GM19372 (cell line): ENCODE measurements at regions not wholly inside any gene's neighbourhood (a gene's known extent, or its start where the extent isn't known, plus 50 kb on each side); places are given as distances from the start of the nearest gene placed in this dataset.

ENCODE experiments used
- ATAC-seq: cut with Tn5 transposase; IDR thresholded peaks from one replicate; pipeline ENCODE4 v1.9.1; 2021; ENCODE audit warnings: mild to moderate bottlenecking, low read depth, moderate library complexity; ENCODE audit not compliant: unreplicated experiment

DNA sequence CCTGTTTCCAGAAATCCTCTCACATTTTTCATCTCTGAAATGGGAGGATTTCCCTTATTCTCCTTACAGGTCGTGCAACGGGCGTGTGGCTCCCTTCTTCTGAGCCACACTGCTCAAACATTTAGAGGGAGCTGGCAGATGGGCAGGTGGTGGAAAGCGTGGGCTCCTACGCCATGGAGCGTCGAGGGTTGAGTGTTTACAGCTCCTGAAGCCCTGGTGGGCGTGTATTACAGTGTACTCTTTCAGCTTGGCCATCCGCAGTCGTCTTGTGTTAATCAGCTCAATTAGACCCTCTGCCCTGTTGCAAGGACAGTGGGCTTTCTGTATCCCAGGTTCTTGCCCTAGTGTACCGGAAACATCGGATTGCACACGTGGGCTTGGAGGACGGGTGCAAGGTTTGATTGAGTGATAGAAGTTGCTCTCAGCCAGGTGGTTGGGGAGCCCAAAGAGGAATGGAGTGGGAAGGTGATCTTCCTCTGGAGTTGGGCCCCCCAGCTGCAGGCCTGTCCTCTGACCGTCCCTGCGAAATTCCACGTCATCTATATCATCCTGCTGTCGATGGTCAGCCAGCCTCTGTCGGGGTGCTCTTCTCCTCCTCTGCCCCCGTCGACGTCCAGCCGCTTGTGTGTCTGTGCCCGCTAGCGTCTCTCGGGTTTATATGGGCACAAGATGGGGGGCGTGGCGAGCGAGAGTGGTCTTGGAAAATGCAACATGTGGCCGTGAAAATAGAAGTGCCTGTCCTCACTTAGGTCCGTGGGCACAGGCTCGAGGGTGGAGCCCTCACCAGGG lies 120.3 kb upstream of the DSEL start:
- ATAC-seq: no peak

GRCh38 chr18:67634631-67635338 lies 118.3 kb upstream of the DSEL start:
- ATAC-seq: no peak

- ATAC-seq: no peak
These were observed 117.4 kb upstream of the DSEL start for GRCh38 chr18:67633939-67634338.

GRCh38 chr18:67621906-67622305 lies 105.4 kb upstream of the DSEL start:
- no peak for ATAC-seq

GRCh38 chr18:67621049-67621713 lies 104.7 kb upstream of the DSEL start:
- ATAC-seq: no peak

GRCh38 chr18:67618061-67618460 lies 101.5 kb upstream of the DSEL start:
- ATAC-seq: no peak

GRCh38 chr18:67615876-67616275 lies 99.4 kb upstream of the DSEL start:
- ATAC-seq: no peak

GRCh38 chr18:67613731-67614130 lies 97.2 kb upstream of the DSEL start:
- no peak for ATAC-seq

GRCh38 chr18:67612281-67612680 lies 95.8 kb upstream of the DSEL start:
- no peak for ATAC-seq

DNA sequence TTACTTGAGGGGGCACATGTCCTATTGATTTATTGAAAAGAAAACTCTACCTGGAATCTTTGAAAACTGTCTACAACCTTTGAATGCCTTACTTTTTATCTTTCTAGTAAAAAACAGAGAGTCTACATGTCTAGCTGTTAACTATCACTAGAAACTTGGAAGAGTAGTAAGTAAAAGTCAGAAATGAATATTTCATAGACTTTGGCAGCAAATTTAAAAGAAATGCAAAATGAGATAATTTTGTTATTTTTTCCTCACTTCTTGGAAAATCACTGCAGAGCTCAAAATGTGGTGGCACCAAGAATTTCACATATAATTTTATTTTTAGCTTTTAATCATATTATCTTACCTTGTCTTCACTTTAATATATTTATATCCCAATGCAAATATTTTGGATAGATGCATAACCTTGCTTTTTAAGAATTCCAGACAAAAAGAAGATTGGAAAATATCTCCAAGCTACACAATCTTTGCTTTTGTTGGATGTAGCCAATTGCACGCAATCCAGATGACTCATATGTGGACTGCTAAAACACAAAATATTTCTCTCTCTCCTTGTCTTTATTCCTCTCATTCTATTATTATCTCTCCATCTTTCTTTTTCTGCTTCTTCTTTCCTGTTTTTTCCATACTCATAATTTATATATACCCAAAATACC lies 92.2 kb upstream of the DSEL start:
- ATAC-seq: no peak

DNA sequence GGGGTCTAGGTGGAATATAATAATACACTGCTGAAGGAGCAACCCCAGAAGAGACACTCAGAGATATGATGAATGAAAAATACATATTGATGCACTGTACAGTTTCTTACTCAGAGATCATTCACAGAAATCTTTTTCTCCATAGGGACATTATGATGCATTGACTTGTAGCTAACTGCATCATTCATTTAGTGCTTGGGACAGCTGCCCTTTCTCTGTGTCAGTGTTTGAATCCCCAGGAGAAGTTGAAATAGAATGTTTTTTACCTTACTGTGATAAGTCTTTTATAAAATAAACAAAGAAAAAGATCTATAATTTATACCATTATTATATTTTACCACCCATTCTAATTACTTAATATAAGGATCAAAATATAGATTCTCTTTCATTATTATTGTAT lies 91.7 kb upstream of the DSEL start:
- no peak for ATAC-seq

GRCh38 chr18:67600181-67601180 lies 84.0 kb upstream of the DSEL start:
- ATAC-seq: no peak

GRCh38 chr18:67599277-67599676 lies 82.8 kb upstream of the DSEL start:
- ATAC-seq: no peak

DNA sequence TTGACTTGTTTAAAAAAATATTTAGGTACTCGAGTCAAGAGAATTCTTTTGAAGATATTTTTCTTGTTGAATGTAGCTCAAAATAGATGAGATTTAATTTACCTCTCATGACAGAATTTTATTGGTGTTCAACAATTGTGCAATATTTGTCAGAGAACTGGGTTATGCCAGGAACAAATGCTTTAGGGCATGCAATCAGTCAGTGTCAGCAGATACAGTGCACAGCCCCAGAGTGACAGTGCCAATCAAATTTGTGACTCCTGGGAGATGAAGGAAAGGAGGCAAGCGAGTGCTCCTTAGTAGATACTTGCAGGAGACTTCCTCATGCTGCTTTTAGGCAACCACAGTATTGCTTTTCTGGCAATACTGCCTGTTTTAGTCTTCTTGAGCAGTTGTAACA lies 81.2 kb upstream of the DSEL start:
- no peak for ATAC-seq

- no peak for ATAC-seq
These were observed 79.5 kb upstream of the DSEL start for GRCh38 chr18:67596003-67596402.

DNA sequence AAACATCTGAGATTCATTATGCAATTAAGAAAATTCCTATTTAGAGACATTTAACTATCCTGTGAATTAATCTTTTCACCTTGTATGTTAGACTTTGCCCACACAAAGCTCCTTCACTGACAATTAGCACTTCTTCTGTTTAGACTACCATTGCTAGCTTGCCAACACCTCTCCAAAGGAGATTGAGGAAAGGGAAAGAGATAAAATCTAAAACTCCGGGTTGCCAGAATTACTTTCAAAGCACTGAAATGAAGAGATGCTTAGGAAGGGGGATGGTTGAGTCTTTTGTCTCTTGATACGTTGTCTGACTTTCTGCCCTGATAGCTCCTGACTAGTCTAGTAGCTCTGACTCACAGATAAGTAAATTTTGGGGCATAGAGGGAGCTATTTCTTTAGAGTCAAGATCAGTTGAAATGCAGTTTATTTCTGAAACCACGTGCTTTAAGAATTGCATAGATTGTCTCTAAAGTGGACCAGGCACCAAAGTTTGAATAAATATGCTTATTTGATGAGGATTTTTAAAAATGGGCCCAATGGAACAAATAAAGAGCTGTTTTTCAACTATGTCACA lies 74.1 kb upstream of the DSEL start:
- ATAC-seq: no peak

DNA sequence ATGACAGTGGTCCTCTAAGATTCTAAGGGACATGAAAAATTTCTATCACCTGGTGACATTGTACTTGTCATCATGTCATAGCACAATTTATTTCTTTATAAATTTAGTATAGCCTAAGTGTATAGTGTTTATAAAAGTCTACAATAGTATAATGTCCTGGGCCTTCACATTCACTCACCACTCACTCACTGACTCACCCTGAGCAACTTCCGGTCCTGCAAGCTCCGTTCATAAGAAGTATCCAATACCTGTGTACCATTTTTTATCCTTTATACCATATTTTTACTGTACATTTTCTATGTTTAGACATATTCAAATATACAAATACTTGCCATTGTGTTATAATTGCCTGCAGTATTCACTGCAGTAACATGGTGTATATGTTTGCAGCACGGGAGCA lies 72.8 kb upstream of the DSEL start:
- ATAC-seq: no peak

DNA sequence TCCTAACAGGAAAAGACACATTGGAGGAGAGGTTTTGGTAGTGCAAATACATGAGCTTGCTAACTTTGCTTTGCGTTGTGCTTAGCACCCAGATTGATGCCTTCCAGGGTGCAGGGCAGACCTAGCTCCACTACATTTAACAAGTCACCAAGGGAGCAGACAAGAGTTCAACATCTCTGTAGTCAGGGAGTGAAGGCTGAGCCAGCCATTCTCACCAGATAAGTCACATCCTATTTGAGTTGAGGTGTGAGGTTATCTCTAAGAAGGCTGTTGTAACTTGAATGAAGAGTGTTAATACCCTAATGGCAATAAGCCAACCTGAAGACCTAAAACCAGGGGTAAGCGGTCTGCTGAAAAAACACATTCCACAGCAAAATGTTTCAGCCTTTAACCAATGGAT lies 69.6 kb upstream of the DSEL start:
- no peak for ATAC-seq

DNA sequence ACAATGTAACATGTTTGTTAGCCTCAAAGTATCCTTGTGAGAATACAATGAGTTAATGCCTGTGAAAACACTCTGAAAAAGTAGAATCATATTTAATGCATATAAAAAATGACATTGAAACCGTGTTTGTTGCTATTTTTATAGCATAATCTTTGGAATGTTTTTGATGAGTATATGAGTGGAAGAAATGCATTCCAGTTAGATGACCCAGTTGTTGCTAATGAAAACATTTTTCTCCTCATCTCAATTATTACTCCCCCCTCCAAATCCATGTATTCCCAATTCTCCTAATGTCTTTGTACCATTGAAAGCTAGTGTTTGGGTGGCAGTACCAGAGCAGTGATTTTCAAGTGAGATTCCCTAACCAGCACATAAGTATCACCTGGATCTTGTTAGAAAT lies 67.1 kb upstream of the DSEL start:
- no peak for ATAC-seq

DNA sequence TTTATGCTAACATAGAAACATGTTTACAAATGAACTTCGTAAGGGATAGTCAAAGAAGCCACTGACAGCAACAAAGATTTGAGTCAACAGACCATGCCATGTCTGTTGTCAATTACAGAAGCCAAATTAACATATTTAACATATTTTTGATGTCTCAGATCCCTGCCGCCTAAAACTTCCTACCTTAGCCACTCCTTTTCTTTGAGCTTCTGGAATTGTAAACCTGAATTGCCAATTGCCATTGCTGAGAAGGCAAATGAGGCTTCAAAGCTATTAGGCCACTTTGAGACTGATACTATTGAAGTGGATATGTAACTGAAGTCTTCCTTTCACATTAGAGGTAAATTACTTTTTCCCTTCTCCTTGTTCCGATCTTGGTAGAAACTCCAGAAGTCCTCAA lies 66.0 kb upstream of the DSEL start:
- no peak for ATAC-seq
